RWPE1 (cell line): ENCODE measurements at regions not wholly inside any gene's neighbourhood (a gene's known extent, or its start where the extent isn't known, plus 50 kb on each side); places are given as distances from the start of the nearest gene placed in this dataset.

ENCODE experiments used
- CTCF ChIA-PET: fragments of 350-600 bp; sonication (Branson Sonifier 250); formaldehyde crosslinking; extraction: SDS; loops from one replicate; lab custom pipeline; 2021; lab: Yijun Ruan, JAX
- POLR2A ChIA-PET: fragments of 400-600 bp; formaldehyde crosslinking; extraction: SDS; loops from one replicate; lab custom pipeline; 2020; ENCODE audit warnings: antibody characterized with exemption; ENCODE audit not compliant: low non-redundant PET; lab: Yijun Ruan, JAX
- DNase-seq: peaks from one replicate; pipeline ENCODE4 v3.0.0; 2012; ENCODE audit warnings: low spot score
- H3K27ac ChIP-seq: fragments of 450-650 bp; 2 replicates; pipeline ENCODE4 v1.5.1; 2017
- TF ChIP-seq, protein P1 (sequence below): fragments of 450-650 bp; conservative IDR thresholded peaks from 2 replicates; pipeline ENCODE4 v1.5.1; 2017; ENCODE audit warnings: low read depth, mild to moderate bottlenecking

- no peak overlapping the region for H3K27ac ChIP-seq
- DNase-seq, result no peak
- ChIA-PET CTCF (interaction anchor here (0.6 kb wide), 1 partner anchor 624 kb away, joined by 3 read pairs; no protein-coding TSS in a partner anchor), POLR2A (no interaction called here)
- TF ChIP-seq, protein P1, sequence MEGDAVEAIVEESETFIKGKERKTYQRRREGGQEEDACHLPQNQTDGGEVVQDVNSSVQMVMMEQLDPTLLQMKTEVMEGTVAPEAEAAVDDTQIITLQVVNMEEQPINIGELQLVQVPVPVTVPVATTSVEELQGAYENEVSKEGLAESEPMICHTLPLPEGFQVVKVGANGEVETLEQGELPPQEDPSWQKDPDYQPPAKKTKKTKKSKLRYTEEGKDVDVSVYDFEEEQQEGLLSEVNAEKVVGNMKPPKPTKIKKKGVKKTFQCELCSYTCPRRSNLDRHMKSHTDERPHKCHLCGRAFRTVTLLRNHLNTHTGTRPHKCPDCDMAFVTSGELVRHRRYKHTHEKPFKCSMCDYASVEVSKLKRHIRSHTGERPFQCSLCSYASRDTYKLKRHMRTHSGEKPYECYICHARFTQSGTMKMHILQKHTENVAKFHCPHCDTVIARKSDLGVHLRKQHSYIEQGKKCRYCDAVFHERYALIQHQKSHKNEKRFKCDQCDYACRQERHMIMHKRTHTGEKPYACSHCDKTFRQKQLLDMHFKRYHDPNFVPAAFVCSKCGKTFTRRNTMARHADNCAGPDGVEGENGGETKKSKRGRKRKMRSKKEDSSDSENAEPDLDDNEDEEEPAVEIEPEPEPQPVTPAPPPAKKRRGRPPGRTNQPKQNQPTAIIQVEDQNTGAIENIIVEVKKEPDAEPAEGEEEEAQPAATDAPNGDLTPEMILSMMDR, result no peak
These were observed 68.1 kb upstream of the SOX21 start for GRCh38 chr13:94780421-94780820.

GRCh38 chr13:94778986-94779385, 66.6 kb upstream of the SOX21 start:
- CTCF ChIA-PET, result interaction anchor here (0.7 kb wide), 1 partner anchor 1217 kb away, joined by 3 read pairs; no protein-coding TSS in a partner anchor
- no peak overlapping the region for H3K27ac ChIP-seq
- POLR2A ChIA-PET, result no interaction called here
- TF ChIP-seq, protein P1, result no peak
- no peak for DNase-seq

DNA sequence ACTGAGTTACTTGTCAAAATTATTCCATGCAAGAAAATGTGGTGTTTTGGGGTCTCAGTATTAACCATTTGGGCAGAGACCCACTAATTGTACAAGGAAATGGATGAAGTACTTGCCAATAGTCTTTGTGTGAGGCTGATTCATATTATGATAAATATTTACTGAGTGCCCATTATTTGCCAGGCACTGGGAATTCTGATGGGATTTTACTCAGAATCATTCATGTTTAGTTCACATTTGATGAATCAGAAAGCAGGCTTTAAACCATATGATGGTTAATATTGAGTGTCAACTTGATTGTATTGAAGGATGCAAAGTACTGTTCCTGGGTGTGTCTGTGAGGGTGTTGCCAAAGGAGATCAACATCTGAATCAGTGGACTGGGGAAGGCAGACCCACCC, 66.2 kb upstream of the SOX21 start:
- H3K27ac ChIP-seq, result no peak overlapping the region
- POLR2A ChIA-PET, result no interaction called here
- CTCF ChIA-PET, result no interaction called here
- TF ChIP-seq, protein P1, result no peak
- no peak for DNase-seq

DNA sequence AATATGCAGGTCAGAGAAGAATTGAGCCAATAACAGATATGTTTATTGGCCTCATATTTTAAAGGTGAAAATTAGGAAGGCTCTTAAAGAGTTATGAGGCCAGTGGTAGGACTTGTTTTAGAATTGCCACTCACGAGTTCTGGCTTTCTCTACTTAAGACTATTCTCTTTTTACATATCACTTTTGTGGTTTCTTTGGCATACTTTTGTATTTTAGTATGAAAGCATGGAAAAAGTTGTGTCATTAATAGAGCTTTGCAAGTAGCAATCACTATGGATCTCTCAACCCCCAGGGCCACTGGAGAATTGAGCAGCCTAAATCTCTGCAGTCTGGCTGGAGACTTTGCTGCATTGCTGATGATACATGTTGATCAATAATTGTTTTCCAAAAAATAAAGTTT, 64.6 kb upstream of the SOX21 start:
- CTCF ChIA-PET, result interaction anchor here (0.6 to 0.7 kb wide), 2 partner anchors 141 to 192 kb away, joined by 3 to 6 read pairs; no protein-coding TSS in a partner anchor
- POLR2A ChIA-PET, result no interaction called here
- H3K27ac ChIP-seq, result no peak overlapping the region
- DNase-seq, result no peak
- TF ChIP-seq, protein P1, result no peak

DNA sequence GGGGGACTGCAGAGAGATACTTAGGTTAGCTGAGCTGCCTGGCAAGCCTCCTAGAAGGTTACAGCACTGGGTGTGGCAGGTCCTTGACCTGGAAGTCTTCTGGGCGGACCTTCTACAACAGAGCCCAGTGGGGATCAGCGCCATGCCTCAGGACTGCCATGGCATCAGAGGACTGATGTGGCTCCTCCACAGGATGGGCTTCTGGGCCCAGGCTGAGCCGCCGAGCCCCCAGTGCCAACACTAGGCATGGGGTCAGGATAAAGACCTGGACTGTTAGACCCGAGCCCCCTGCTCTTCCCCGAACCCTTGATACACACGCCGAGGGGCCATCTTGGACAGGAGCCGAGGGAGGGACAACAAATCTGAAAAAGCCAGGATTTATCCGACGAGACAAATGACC, 64.0 kb upstream of the SOX21 start:
- TF ChIP-seq, protein P1, result no peak
- POLR2A ChIA-PET, result no interaction called here
- CTCF ChIA-PET, result no interaction called here
- DNase-seq, result no peak
- no peak overlapping the region for H3K27ac ChIP-seq

- CTCF ChIA-PET, result no interaction called here
- no peak for DNase-seq
- POLR2A ChIA-PET, result no interaction called here
- TF ChIP-seq, protein P1, result no peak
- H3K27ac ChIP-seq, result no peak overlapping the region
These were observed 53.5 kb upstream of the SOX21 start for GRCh38 chr13:94765814-94766213.
